ENCODE measurements at regions not wholly inside any gene's neighbourhood (a gene's known extent, or its start where the extent isn't known, plus 50 kb on each side); places are given as distances from the start of the nearest gene placed in this dataset.
A peak's percentile ranks its signal among the peaks of the same experiment; 100 is the strongest.
"Not testable (repeated sequence)": the region's sequence is repeated elsewhere in the genome, so short reads cannot be mapped to it uniquely, and the experiment has no call there.

DNA sequence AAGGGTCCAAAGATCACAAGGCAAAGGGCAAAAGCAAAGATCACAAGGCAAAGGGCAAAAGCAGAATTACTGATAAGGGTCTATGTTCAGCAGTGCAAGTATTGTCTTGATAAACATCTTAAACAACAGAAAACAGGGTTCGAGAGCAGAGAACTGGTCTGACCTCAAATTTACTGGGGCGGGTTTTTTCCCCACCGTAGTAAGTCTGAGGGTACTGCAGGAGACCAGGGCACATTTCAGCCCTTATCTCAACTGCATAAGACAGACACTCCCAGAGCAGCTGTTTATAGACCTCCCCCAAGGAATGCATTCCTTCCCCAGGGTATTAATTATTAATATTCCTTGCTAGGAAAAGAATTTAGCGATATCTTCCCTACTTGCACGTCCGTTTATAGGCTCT, 61.3 kb downstream of the ZNF860 start:
- DNase-seq, result not testable (repeated sequence)

DNA sequence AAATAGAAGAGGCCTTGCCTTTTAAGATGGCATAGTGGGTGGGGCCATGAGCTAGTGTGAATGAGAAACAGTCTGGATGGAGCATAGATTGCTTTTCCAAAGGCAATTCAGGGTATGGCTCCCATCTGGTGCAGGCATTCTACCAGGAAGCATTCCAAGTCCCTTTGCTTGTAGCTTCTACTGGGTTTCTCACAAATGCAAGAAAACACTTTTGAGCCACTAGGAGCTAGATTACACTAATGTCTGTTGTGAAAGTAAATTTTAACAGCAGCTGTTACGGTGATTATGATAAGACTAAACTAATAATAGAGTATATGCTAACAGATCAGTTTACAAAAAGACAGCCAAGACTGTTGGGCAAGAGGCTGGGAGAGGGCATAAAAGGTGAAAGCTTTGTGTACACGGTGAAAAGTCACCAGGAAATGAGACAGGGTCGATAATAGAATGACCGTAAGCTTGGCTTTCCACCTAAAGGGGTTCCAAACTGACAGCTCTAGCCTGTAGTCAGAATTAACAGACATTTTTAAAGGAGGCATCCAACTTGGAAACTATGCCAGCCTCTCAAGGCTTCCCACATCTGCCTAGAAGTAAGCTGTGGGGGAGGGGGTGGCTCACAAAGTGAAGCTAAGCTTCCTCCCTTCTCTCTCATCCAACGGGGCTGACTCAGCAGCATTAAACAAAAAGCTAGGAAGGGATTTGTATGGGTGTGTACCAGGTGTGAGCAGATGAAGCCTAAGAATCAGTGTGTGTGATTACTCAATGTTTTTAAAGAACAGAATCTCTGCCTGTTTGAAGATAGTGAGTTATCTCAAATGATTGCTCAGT, 61.1 kb upstream of the GPD1L start:
- peak in 1 of 2 donors; percentile 55 for DNase-seq

DNA sequence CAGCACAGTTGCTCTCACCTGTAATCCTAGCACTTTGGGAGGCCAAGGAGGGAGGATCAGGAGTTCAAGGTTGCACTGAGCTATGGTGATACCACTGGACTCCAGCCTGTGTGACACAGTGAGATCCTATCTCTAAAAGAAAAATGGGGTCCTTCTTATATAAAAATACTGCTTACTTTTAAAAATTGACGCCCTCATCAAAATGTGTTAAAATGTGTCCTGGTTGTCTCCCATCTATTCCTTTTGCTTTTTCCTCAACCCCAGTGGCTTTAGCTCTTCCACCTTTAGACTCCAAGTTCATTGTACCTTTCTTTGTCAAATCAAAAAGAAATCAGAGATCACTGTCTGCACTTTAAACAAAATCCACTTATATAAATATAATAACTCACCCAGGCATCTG, 60.3 kb upstream of the GPD1L start:
- no peak for DNase-seq

DNA sequence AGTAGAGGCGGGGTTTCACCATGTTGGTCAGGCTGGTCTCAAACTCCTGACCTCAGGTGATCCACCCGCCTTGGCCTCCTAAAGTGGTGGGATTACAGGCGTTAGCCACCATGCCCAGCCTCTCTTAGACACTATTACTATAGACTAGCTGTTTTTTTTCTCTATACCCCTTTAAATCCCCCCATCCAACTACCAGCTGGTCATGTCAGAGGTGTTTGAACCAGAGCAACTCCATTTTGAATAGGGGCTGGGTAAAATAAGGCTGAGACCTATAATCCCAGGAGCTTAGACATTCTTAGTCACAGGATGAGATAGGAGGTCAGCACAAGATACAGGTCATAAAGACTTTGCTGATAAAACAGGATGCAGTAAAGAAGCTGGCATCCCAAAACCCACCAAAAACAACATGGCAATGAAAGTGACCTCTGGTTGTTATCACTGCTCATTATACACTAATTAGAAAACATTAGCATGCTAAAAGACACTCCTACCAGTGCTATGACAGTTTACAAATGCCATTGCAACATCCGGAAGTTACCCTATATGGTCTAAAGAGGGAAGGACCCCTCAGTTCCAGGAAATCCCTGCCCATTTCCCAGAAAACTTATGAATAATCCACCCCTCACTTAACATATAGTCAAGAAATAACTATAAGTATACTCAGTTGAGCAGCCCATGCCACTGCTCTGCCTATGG, 57.8 kb upstream of the GPD1L start:
- no peak for DNase-seq

DNA sequence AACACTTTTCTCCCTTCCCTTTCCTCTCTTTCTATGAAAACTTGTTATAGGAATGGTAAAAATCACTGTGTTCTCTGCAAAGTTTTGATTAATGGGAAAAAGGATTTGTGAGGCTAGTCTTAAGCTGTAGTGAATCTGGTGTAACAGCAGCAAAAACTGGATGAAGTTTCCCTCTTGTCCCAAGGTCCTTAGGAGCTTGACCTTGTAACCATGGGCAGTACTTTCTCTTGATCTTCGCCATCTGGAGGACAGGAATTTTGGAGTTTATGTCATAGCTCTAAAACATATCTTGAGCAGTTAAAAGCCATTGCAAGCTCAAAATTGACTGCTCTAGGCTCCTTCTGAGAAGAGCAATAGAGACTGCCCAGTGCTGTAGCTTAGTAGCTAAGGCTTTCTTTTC, 56.5 kb upstream of the GPD1L start:
- DNase-seq, result no peak

DNA sequence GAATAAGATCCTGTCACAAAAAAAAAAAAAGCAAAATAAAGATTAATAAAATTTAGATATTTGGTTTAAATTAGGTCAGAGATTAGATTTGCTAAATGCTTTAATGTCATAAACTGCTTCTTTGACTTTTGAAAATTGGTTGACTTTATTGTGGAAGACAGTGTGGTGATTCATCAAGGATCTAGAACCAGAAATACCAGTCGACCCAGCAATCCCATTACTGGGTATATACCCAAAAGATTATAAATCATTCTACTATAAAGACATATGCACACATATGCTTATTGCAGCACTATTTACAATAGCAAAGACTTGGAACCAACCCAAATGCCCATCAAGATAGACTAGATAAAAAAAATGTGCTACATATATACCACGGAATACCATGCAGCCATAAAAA, 54.2 kb upstream of the GPD1L start:
- DNase-seq, result not testable (repeated sequence)

DNA sequence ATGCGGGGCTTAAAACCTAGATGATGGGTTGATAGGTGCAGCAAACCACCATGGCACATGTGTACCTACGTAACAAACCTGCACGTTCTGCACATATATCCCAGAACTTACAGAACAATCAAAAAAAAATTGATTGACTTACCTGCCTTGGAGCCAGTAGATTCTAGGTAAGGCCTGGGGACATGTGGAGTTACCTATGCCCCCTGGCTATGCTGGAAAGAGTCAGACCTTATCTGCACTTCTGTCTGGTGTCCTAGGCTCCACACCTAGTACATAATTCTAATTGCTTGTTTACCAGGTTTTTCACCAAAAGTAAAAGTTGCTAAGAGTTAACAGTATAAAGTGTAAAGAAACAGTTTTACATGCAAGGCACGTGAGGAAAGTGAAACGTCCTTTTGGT, 53.6 kb upstream of the GPD1L start:
- DNase-seq, result not testable (repeated sequence)

DNA sequence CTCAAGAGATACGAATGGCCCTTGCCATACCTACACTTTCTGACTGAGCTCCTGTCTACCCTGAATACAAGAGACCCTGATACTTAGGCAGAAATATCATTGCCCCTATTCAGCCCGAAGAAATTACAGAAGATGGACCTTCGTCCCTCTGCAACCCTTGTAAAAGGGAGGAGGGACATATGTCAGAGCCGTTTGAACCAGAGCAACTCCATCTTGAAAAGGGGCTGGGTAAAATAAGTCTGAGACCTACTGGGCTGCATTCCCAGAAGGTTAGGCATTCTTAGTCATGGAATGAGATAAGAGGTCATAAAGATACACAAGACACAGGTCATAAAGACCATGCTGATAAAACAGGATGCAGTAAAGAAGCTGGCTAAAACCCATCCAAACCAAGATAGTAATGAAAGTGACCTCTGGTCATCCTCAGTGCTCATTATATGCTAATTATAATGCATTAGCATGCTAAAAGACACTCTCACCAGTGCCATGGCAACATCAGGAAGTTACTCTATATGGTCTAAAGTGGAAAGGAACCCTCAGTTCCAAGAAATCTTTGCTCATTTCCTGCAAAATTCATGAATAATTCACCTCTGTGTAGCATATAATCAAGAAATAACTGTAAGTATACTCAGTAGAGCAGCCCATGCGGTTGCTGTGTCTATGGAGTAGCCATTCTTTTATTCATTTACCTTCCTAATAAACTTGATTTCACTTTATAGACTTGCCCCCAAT, 49.7 kb upstream of the GPD1L start:
- DNase-seq, result no peak

All from hippocampal formation (tissue), 2 donors.